ENCODE measurements at regions not wholly inside any gene's neighbourhood (a gene's known extent, or its start where the extent isn't known, plus 50 kb on each side); places are given as distances from the start of the nearest gene placed in this dataset.
"Not testable (repeated sequence)": the region's sequence is repeated elsewhere in the genome, so short reads cannot be mapped to it uniquely, and the experiment has no call there.

DNA sequence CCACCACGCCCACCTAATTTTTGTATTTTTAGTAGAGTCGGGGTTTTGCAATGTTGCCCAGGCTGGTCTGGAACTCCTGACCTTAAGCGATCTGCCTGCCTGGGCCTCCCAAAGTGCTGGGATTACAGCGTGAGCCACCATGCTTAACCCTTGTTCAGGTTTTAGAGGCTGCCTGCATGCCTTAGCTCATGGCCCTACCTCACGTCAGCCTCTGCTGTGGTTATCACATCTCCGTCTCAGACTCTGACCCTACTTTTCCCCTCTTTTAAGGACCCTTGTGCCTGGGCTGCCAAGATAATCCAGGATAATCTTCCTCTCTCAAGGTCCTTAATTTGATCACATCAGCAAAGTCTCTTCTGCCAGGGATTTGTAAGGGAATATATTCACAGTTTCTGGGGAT is 98.2 kb upstream of the PMAIP1 start:
- TF ChIP-seq CTCF (IDR thresholded peaks at IDR 0.05) = no peak
- H3K27ac Mint-ChIP-seq (ENCODE audit: unreplicated experiment) = no peak overlapping the region
- H3K4me1 Mint-ChIP-seq (ENCODE audit: low read depth) = peaks cover 3% of the 10 kb centered on the region
- no peaks in the 10 kb centered on the region for H3K27me3 Mint-ChIP-seq (ENCODE audit: low read depth)
- no peak for DNase-seq (ENCODE audit: low spot score)
- H3K4me3 Mint-ChIP-seq (ENCODE audit: unreplicated experiment) = no peak overlapping the region
- H3K36me3 Mint-ChIP-seq (ENCODE audit: low read depth) = no peaks in the 10 kb centered on the region
- no peaks in the 10 kb centered on the region for H3K9me3 Mint-ChIP-seq (ENCODE audit: low read depth)

GRCh38 chr18:59800897-59801296 is 98.9 kb upstream of the PMAIP1 start:
- Mint-ChIP-seq H3K27ac (ENCODE audit: unreplicated experiment) (no peak overlapping the region), H3K9me3 (ENCODE audit: low read depth) (no peaks in the 10 kb centered on the region), H3K4me3 (ENCODE audit: unreplicated experiment) (no peak overlapping the region), H3K27me3 (ENCODE audit: low read depth) (no peaks in the 10 kb centered on the region), H3K36me3 (ENCODE audit: low read depth) (no peaks in the 10 kb centered on the region), H3K4me1 (ENCODE audit: low read depth) (peaks cover 3% of the 10 kb centered on the region)
- no peak for DNase-seq (ENCODE audit: low spot score)
- TF ChIP-seq CTCF (IDR thresholded peaks at IDR 0.05) = no peak

DNA sequence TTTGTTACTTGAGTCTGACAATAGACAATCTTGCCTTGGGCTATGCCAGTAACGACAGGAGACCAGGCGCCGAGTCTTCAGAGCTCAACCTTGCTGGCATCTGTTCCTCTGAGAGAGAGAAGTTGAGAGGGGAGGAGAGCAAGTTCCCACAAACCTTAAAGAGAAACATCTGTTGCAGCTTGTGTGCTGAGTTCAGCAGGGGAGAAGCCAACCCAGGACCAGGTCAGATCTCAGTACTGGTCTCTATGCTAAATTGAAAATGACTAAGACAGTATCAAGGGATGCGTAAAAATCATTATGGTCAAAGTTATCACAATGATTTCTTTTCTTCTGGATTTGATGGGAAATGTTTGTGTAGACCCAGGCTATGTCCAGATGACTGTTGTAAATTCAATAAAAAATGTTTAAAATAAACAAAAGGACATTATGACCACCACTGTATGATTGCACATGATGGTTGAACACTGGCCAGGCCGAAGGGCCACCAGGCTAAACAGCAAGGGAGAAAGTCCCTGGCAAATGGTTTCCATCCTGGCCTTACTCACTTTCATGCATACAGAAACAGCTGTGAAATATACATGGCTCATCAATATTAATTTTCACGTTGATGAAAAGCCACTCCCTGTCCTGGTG is 100.3 kb upstream of the PMAIP1 start:
- no peaks in the 10 kb centered on the region for H3K27me3 Mint-ChIP-seq (ENCODE audit: low read depth)
- no peaks in the 10 kb centered on the region for H3K9me3 Mint-ChIP-seq (ENCODE audit: low read depth)
- no peak for TF ChIP-seq CTCF (IDR thresholded peaks at IDR 0.05)
- H3K36me3 Mint-ChIP-seq (ENCODE audit: low read depth) = no peaks in the 10 kb centered on the region
- H3K4me1 Mint-ChIP-seq (ENCODE audit: low read depth) = peaks cover 3% of the 10 kb centered on the region
- no peak for DNase-seq (ENCODE audit: low spot score)
- no peak overlapping the region for H3K4me3 Mint-ChIP-seq (ENCODE audit: unreplicated experiment)
- no peak overlapping the region for H3K27ac Mint-ChIP-seq (ENCODE audit: unreplicated experiment)

- no peaks in the 10 kb centered on the region for H3K9me3 Mint-ChIP-seq (ENCODE audit: low read depth)
- H3K4me1 Mint-ChIP-seq (ENCODE audit: low read depth) = peaks cover 3% of the 10 kb centered on the region
- no peaks in the 10 kb centered on the region for H3K27me3 Mint-ChIP-seq (ENCODE audit: low read depth)
- no peaks in the 10 kb centered on the region for H3K36me3 Mint-ChIP-seq (ENCODE audit: low read depth)
- no peak overlapping the region for H3K27ac Mint-ChIP-seq (ENCODE audit: unreplicated experiment)
- DNase-seq (ENCODE audit: low spot score) = no peak
- no peak for TF ChIP-seq CTCF (IDR thresholded peaks at IDR 0.05)
- no peak overlapping the region for H3K4me3 Mint-ChIP-seq (ENCODE audit: unreplicated experiment)
These were observed 98.7 kb upstream of the CCBE1 start for GRCh38 chr18:59795882-59796281.

DNA sequence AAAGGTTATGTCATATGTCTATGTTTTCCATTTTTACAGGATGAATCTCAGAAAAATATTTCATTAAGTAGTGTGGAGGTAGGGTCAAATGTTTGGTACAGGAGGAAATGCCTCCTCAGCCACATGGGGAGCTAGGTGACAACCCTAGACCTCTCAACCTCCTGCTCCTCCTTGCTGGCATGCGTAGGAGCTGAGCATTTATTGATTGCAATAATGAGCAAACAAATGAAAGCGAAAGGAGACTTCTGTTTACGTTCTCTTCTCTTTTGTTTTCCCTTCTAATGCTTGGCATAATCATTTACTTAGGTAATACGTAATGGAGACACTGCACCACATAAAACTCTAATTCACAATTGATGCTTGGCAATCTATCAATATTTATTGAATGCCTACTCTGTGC is 95.1 kb upstream of the CCBE1 start:
- Mint-ChIP-seq H3K36me3 (ENCODE audit: low read depth) (no peaks in the 10 kb centered on the region), H3K4me1 (ENCODE audit: low read depth) (peaks cover 8% of the 10 kb centered on the region), H3K9me3 (ENCODE audit: low read depth) (no peaks in the 10 kb centered on the region), H3K27ac (ENCODE audit: unreplicated experiment) (no peak overlapping the region), H3K27me3 (ENCODE audit: low read depth) (no peaks in the 10 kb centered on the region), H3K4me3 (ENCODE audit: unreplicated experiment) (no peak overlapping the region)
- TF ChIP-seq CTCF (IDR thresholded peaks at IDR 0.05) = no peak
- no peak for DNase-seq (ENCODE audit: low spot score)

GRCh38 chr18:59790346-59790936 is 93.2 kb upstream of the CCBE1 start:
- not testable (repeated sequence) for H3K27ac Mint-ChIP-seq (ENCODE audit: unreplicated experiment); H3K9me3 Mint-ChIP-seq (ENCODE audit: low read depth); DNase-seq (ENCODE audit: low spot score); H3K4me1 Mint-ChIP-seq (ENCODE audit: low read depth); H3K27me3 Mint-ChIP-seq (ENCODE audit: low read depth); H3K36me3 Mint-ChIP-seq (ENCODE audit: low read depth); H3K4me3 Mint-ChIP-seq (ENCODE audit: unreplicated experiment)
